8988T (cell line): ENCODE measurements at regions not wholly inside any gene's neighbourhood (a gene's known extent, or its start where the extent isn't known, plus 50 kb on each side); places are given as distances from the start of the nearest gene placed in this dataset.
"Not testable (repeated sequence)": the region's sequence is repeated elsewhere in the genome, so short reads cannot be mapped to it uniquely, and the experiment has no call there.

Source experiments
- DNase-seq: peaks from one replicate; pipeline ENCODE4 v3.0.0; 2011

DNA sequence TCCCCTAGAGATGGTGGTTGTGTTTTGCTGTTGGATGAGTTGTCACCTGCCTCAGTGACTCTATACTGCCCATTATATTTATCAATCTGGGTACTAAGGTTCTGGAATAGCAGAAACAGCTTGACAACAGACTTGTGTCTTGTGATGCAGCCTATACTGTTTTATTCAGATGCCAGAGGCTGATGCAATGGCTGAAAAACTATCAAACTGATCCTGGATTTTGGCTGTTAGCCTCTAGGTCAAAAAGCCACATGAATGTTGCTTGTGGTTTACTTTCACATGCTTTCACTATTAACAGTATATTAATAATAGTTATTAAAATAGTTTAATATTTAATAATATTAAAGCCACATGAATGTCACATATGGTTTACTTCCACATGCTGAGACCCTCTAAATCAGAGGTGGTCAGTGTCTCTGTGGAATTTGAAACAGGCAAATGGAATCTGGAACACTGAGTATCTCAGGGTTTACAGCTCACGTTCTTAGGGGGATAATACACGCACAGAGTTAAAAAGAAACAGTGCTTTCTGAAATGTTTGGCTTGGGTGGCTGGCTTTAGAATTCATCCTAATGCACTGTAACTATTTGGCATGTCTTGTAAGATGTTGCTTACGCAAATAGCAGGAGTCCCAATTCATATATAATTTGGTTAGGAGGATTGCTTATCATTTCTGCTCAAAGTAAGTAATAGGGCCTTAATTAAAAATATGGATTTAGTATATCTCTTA lies 82.5 kb upstream of the LCORL start:
- no peak for DNase-seq

DNA sequence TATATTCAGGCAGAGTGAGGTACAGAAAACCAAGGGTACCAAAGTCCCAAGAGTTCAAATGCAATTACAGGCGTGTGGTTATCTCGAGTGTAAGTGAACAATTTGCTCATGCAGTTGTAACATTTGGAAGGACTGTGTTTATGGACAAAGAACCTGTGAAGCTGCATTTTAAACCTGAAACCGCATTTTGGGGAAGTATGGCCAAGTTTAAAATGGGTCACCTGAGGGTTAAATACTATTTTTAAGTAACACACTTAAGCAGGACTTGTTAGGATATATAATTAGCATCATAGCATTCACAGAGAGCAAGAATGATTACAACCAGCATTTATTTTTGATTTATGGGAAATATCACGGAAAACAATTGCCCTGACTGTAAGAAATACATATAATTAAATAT lies 79.1 kb upstream of the LCORL start:
- no peak for DNase-seq

DNA sequence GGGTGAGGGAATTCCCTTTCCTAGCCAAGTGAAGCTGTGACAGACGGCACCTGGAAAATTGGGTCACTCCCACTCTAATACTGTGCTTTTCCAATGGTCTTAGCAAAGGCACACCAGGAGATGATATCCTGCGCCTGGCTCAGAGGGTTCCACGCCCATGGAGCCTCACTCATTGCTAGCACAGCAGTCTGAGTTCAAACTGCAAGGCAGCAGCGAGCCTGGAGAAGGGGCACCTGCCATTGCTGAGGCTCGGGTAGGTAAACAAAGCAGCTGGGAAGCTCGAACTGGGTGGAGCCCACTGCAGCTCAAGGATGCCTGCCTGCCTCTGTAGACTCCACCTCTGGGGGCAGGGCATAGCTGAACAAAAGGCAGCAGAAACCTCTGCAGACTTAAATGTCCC lies 68.9 kb upstream of the LCORL start:
- not testable (repeated sequence) for DNase-seq

DNA sequence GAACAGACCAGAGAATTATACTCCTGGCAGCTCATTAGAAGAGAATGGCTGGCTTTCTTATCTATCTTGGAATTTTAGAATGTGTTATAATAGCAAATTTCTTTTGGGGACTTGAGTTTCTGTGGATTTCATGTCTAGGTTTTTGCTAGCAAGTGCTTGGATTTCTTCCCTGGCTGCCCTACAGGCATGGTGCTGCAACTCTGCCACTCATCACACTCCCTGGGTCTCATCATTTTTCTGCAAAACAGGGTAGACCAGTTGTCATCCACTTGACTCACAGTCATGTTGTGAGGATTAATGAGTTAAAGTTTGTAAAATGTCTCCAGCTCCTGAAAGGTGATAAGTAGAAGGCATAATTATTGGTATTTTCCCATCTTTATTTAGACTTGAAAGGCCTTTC lies 60.7 kb upstream of the LCORL start:
- no peak for DNase-seq

DNA sequence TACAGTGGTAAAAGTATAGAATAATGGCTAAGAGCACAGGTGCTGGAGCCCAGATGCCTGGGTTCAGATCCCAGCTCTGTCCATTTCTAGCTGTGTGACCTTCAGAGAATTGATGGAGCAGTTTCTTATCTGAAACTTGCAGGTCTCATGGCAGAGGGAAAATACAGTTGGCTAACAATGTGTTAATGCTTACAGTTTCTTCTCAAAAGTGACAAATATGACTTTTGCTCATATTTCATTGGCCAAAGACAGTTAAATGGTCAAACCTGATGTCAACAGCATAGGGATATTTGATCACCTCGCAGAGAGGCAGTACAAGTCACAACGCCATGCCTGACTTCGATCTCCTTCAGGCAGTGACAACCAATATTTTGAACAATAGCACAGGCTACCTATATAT lies 60.2 kb upstream of the LCORL start:
- DNase-seq = no peak

DNA sequence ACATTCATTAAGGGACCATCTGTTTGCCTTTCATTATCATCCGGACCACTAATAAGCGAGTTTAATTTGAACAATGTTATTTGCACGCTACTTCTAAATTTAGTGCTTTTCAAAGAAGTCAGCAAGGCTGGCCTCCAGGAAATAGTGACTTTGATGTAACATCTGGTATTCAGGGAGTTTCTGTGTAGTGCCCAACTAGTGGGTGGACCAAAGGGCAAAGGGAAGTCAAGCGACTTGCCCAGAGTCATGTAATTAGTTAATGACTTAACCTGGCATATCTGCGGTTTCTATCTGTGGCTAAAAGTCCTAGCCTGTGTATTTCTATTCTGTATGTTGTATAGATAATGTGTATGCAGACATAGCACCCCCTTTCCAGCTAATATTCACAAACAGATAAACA lies 56.3 kb upstream of the LCORL start:
- DNase-seq = no peak

DNA sequence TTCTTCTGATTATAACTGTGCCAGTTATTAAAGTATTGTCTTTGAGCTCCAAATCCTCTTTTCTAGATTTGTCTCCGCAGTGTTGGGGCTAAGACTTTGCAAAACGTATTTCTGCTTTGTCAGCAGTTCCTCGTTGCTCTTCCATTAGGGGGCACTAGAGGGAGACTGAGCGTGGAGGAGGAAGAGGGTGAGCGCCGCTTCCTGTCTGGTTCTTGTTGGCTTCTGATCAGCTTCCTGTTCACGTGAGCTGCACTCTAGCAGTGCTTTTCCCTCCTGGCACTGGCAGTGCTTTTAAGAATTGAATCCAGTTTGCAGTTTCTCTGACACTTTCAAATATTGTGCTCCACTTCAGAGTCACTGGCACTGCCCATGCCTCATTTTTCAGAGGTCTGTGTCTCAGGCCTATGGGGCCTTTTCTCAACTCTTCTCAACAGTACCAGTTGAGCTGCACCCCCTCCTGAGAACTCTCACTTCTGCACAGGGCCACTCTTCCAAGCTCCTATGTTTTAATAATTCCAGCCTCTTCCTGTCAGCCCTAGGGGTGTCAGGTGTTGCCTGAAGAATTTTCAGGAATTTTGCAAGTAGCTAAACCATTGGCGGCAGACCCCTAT lies 54.4 kb upstream of the LCORL start:
- DNase-seq = no peak

DNA sequence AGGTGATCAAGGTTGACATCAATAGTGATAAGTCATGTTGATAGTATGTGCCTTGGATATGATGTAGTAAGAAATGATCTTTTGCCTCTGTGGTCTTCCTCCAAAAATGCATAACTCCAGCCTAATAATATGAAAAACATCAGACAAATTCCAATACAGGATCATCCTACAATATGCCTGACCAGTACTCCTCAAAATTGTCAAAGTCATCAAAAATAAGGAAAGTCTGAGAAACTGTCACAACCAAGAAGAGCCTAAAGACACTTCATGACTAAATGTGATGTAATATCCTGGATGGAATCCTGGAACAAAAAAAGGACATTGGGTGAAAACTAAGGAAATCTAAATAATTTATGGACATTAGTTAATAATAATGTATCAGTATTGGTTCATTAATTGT lies 50.3 kb upstream of the LCORL start:
- DNase-seq = no peak
